ENCODE measurements at regions not wholly inside any gene's neighbourhood (a gene's known extent, or its start where the extent isn't known, plus 50 kb on each side); places are given as distances from the start of the nearest gene placed in this dataset.

GRCh38 chr16:66194866-66195265 is 171.6 kb upstream of the CDH5 start:
- TF ChIP-seq, protein P1, sequence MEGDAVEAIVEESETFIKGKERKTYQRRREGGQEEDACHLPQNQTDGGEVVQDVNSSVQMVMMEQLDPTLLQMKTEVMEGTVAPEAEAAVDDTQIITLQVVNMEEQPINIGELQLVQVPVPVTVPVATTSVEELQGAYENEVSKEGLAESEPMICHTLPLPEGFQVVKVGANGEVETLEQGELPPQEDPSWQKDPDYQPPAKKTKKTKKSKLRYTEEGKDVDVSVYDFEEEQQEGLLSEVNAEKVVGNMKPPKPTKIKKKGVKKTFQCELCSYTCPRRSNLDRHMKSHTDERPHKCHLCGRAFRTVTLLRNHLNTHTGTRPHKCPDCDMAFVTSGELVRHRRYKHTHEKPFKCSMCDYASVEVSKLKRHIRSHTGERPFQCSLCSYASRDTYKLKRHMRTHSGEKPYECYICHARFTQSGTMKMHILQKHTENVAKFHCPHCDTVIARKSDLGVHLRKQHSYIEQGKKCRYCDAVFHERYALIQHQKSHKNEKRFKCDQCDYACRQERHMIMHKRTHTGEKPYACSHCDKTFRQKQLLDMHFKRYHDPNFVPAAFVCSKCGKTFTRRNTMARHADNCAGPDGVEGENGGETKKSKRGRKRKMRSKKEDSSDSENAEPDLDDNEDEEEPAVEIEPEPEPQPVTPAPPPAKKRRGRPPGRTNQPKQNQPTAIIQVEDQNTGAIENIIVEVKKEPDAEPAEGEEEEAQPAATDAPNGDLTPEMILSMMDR (CRISPR knock-in tag; IDR thresholded peaks at IDR 0.05), result no peak
- TF ChIP-seq NR2C2 (CRISPR knock-in tag; IDR thresholded peaks at IDR 0.05; ENCODE audit: borderline replicate concordance) (no peak), KLF11 (CRISPR knock-in tag; IDR thresholded peaks at IDR 0.05) (no peak), HCFC1 (IDR thresholded peaks at IDR 0.05; ENCODE audit: low read depth, low read length) (no peak), ASH2L (IDR thresholded peaks at IDR 0.05; ENCODE audit: insufficient read length, low read depth, low read length) (no peak), PTBP1 (IDR thresholded peaks at IDR 0.05; ENCODE audit: low read depth, low read length, poor library complexity, severe bottlenecking) (no peak), CHD2 (IDR thresholded peaks at IDR 0.05; ENCODE audit: low read depth, low read length) (no peak), SMC3 (IDR thresholded peaks at IDR 0.05; ENCODE audit: low read length) (no peak), SCMH1 (CRISPR knock-in tag; IDR thresholded peaks at IDR 0.05; ENCODE audit: borderline replicate concordance) (no peak), DNMT1 (CRISPR knock-in tag; IDR thresholded peaks at IDR 0.05) (no peak), KDM6A (CRISPR knock-in tag; IDR thresholded peaks at IDR 0.05; ENCODE audit: low read depth) (no peak), FOSL1 (CRISPR knock-in tag; IDR thresholded peaks at IDR 0.05; ENCODE audit: borderline replicate concordance) (no peak)
- TF ChIP-seq, protein P2, sequence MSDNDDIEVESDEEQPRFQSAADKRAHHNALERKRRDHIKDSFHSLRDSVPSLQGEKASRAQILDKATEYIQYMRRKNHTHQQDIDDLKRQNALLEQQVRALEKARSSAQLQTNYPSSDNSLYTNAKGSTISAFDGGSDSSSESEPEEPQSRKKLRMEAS (IDR thresholded peaks at IDR 0.05), result no peak
